GM12878 (cell line): ENCODE measurements at regions not wholly inside any gene's neighbourhood (a gene's known extent, or its start where the extent isn't known, plus 50 kb on each side); places are given as distances from the start of the nearest gene placed in this dataset.

ENCODE experiments used
- ATAC-seq: fragments of 200-7000 bp; cut with Tn5 transposase; 3 replicates; pipeline ENCODE4 v1.9.1; 2020; ENCODE audit warnings: mild to moderate bottlenecking, moderate library complexity
- BruUV-seq: library from RNA; stranded (reverse); fragments of 400-500 nt; replicated peaks from 2 replicates; lab custom pipeline; 2021; lab: Mats Ljungman, UMichigan
- CTCF ChIA-PET: fragments of 300-600 bp; sonication (Branson Sonifier 250); formaldehyde crosslinking; extraction: SDS; loops from one replicate; lab custom pipeline; 2021; ENCODE audit warnings: inconsistent platforms; lab: Yijun Ruan, JAX
- POLR2A ChIA-PET: fragments of 350-600 bp; formaldehyde crosslinking; extraction: SDS; loops from one replicate; lab custom pipeline; 2021; ENCODE audit warnings: inconsistent platforms; lab: Charles Lee
- RAD21 ChIA-PET: fragments of 300-600 bp; sonication (Branson Sonifier 250); formaldehyde crosslinking; loops from one replicate; lab custom pipeline; 2023; ENCODE audit warnings: antibody characterized with exemption; ENCODE audit not compliant: unreplicated experiment; lab: Charles Lee
- SMC1A ChIA-PET: fragments of 300-600 bp; sonication (Branson Sonifier 250); formaldehyde crosslinking; loops from one replicate; lab custom pipeline; 2023; ENCODE audit not compliant: unreplicated experiment, uncharacterized antibody; lab: Charles Lee
- DNase-seq: peaks from one replicate; pipeline ENCODE4 v3.0.0-alpha.2; 2011; ENCODE audit warnings: low read depth, low spot score
- FAIRE-seq: peaks from 3 replicates; lab custom pipeline; 2011; peaks lifted over from hg19 to GRCh38; lab: Jason Lieb, UNC
- H2AFZ ChIP-seq: 2 replicates; pipeline ENCODE4 v1.6.0; 2011; ENCODE audit warnings: low read depth, low read length, control low read depth; ENCODE audit not compliant: control insufficient read depth
- H3K27ac ChIP-seq: 2 replicates; pipeline ENCODE4 v1.5.1; 2011; ENCODE audit warnings: control low read depth; ENCODE audit not compliant: control insufficient read depth, insufficient read depth
- H3K27me3 ChIP-seq, 2 experiments: replicated peaks in 1 of 2; 2 replicates each; pipeline versions ENCODE4 v1.6.0 to v1.6.1; 2011; ENCODE audit warnings: low read length in 1 of 2; ENCODE audit not compliant: control insufficient read depth in 2 of 2, insufficient read depth in 2 of 2
- H3K36me3 ChIP-seq, 2 experiments: 2 replicates each; pipeline ENCODE4 v1.5.1; 2011; ENCODE audit warnings: low read length in 1 of 2; ENCODE audit not compliant: control insufficient read depth in 2 of 2, insufficient read depth in 2 of 2
- H3K4me1 ChIP-seq: 2 replicates; pipeline ENCODE4 v1.6.1; 2011; ENCODE audit warnings: mild to moderate bottlenecking, low read length, moderate library complexity, mixed read lengths; ENCODE audit not compliant: control insufficient read depth, insufficient read depth
- H3K4me2 ChIP-seq: 2 replicates; pipeline ENCODE4 v1.6.0; 2011; ENCODE audit warnings: control low read depth; ENCODE audit not compliant: control insufficient read depth, insufficient read depth
- H3K4me3 ChIP-seq: fragments of 200-600 bp; sonication (generic); 2 replicates; pipeline ENCODE4 v1.5.1; 2016
- H3K79me2 ChIP-seq: 2 replicates; pipeline ENCODE4 v1.6.0; 2011; ENCODE audit warnings: low read length; ENCODE audit not compliant: control insufficient read depth, insufficient read depth
- H3K9ac ChIP-seq: 2 replicates; pipeline ENCODE4 v1.8.0; 2011; ENCODE audit warnings: low read length, control low read depth, mixed read lengths; ENCODE audit not compliant: control insufficient read depth, insufficient read depth
- H3K9me3 ChIP-seq: replicated peaks from 3 replicates; pipeline ENCODE4 v1.5.1; 2011; ENCODE audit warnings: mild to moderate bottlenecking, low read length; ENCODE audit not compliant: control insufficient read depth, insufficient read depth
- H4K20me1 ChIP-seq: 2 replicates; pipeline ENCODE4 v1.6.0; 2011; ENCODE audit not compliant: control insufficient read depth, insufficient read depth
- CHD4 ChIP-seq: fragments of 200-600 bp; sonication (generic); IDR thresholded peaks from 2 replicates; pipeline ENCODE4 v1.6.1; 2016; ENCODE audit warnings: mild to moderate bottlenecking
- CREM ChIP-seq: IDR thresholded peaks from 2 replicates; pipeline ENCODE4 v1.6.1; 2014; ENCODE audit warnings: antibody characterized with exemption, low read depth
- E4F1 ChIP-seq: fragments of 450-650 bp; IDR thresholded peaks from 2 replicates; pipeline ENCODE4 v1.6.1; 2018; ENCODE audit warnings: borderline replicate concordance, mild to moderate bottlenecking; ENCODE audit not compliant: partially characterized antibody
- GATAD2B ChIP-seq: fragments of 450-650 bp; conservative IDR thresholded peaks from 2 replicates; pipeline ENCODE4 v1.6.1; 2017; ENCODE audit warnings: low read depth, mild to moderate bottlenecking, moderate library complexity
- IKZF1 ChIP-seq: fragments of 450-650 bp; conservative IDR thresholded peaks from 2 replicates; pipeline ENCODE4 v1.6.1; 2017; ENCODE audit warnings: antibody characterized with exemption, mild to moderate bottlenecking
- KDM1A ChIP-seq: fragments of 200-600 bp; sonication (generic); IDR thresholded peaks from 2 replicates; pipeline ENCODE4 v1.6.1; 2016; ENCODE audit warnings: borderline replicate concordance
- LARP7 ChIP-seq: fragments of 450-650 bp; IDR thresholded peaks from 2 replicates; pipeline ENCODE4 v1.6.1; 2017; ENCODE audit warnings: mild to moderate bottlenecking
- MEF2B ChIP-seq: fragments of 450-650 bp; IDR thresholded peaks from 2 replicates; pipeline ENCODE4 v1.6.1; 2018; ENCODE audit warnings: mild to moderate bottlenecking, moderate library complexity; ENCODE audit not compliant: partially characterized antibody, poor library complexity, severe bottlenecking
- MXI1 ChIP-seq: fragments of 150-350 bp; IDR thresholded peaks from 2 replicates; pipeline ENCODE4 v1.6.1; 2011; ENCODE audit warnings: low read depth, mild to moderate bottlenecking, inconsistent platforms, low read length, improper control_type of control experiment
- MYC ChIP-seq: IDR thresholded peaks from 2 replicates; pipeline ENCODE4 v1.6.1; 2011; ENCODE audit warnings: mild to moderate bottlenecking, low read length, moderate library complexity, inconsistent platforms; ENCODE audit not compliant: insufficient read depth, insufficient replicate concordance, insufficient read length, severe bottlenecking
- RAD21 ChIP-seq: IDR thresholded peaks from 2 replicates; pipeline ENCODE4 v1.6.1; 2011; ENCODE audit warnings: mild to moderate bottlenecking, low read depth, low read length, moderate library complexity; ENCODE audit not compliant: insufficient read depth
- REST ChIP-seq: IDR thresholded peaks from 2 replicates; pipeline ENCODE4 v1.6.1; 2012; ENCODE audit warnings: mild to moderate bottlenecking, low read depth, low read length
- SUPT20H ChIP-seq: IDR thresholded peaks from 2 replicates; pipeline ENCODE4 v1.6.1; 2011; ENCODE audit warnings: low read depth, mild to moderate bottlenecking, low read length, moderate library complexity, borderline replicate concordance; ENCODE audit not compliant: control insufficient read depth
- ZNF217 ChIP-seq: fragments of 450-650 bp; IDR thresholded peaks from 2 replicates; pipeline ENCODE4 v1.6.1; 2017; ENCODE audit warnings: antibody characterized with exemption, mild to moderate bottlenecking
- WGBS: methylation state at CpG from one replicate; pipeline ENCODE4 v1.1.6; 2016; ENCODE audit warnings: low lambda C conversion rate; ENCODE audit not compliant: insufficient replicate concordance, insufficient coverage; ENCODE audit errors: missing lambda C conversion rate; 5-methylcytosine and 5-hydroxymethylcytosine counted together
- in situ Hi-C: fragments of 300-500 bp; cut with MboI; formaldehyde crosslinking; loops from 9 replicates; pipeline ENCODE4 v1.14.3; 2018; ENCODE audit warnings: mixed read lengths
- intact Hi-C: fragments of 100-400 bp; cut with micrococcal nuclease; formaldehyde crosslinking; loops from one replicate; pipeline ENCODE4 v1.14.2; 2022; ENCODE audit not compliant: unreplicated experiment
- TF ChIP-seq, protein P1 (sequence below): IDR thresholded peaks from 2 replicates; pipeline ENCODE4 v1.6.1; 2012; ENCODE audit warnings: low read length, inconsistent platforms

DNA sequence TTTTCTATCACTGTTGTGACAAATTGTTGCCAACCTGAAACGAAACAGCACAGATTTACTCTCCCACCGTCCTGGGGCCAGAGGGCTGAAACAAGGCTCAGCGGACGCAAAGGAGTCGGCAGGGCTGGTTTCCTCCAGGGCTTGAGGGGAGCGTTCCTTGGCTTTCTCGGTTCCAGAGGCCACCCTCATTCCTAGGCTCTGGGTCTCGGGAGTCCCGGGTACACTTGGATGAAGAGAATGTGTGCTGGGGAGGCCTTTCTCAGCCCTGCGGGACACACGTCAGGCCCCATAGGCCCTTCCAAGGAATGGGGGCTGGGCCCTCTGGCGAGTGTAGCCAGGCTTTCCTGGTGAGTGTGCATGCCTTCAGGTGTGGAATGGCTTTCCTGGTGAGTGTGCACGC lies 287.3 kb upstream of the HS6ST1 start:
- no peak for DNase-seq
- TF ChIP-seq E4F1 (no peak), IKZF1 (no peak), MXI1 (no peak), SUPT20H (no peak), LARP7 (no peak), GATAD2B (no peak), CHD4 (no peak), REST (no peak), CREM (no peak), ZNF217 (no peak), KDM1A (no peak), MEF2B (no peak), MYC (no peak), RAD21 (no peak)
- TF ChIP-seq, protein P1, sequence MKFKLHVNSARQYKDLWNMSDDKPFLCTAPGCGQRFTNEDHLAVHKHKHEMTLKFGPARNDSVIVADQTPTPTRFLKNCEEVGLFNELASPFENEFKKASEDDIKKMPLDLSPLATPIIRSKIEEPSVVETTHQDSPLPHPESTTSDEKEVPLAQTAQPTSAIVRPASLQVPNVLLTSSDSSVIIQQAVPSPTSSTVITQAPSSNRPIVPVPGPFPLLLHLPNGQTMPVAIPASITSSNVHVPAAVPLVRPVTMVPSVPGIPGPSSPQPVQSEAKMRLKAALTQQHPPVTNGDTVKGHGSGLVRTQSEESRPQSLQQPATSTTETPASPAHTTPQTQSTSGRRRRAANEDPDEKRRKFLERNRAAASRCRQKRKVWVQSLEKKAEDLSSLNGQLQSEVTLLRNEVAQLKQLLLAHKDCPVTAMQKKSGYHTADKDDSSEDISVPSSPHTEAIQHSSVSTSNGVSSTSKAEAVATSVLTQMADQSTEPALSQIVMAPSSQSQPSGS: no peak
- TF ChIP-seq, all 136 proteins: peak for 0
- H3K27ac ChIP-seq: no peak overlapping the region
- no peak overlapping the region for H3K4me2 ChIP-seq
- H2AFZ ChIP-seq: no peak overlapping the region
- SMC1A ChIA-PET: no interaction called here
- intact Hi-C loops (no loop called here), in situ Hi-C loops (no loop called here)
- H3K36me3 ChIP-seq: no peaks in the 10 kb centered on the region
- no peaks in the 10 kb centered on the region for H3K9me3 ChIP-seq
- RAD21 ChIA-PET: no interaction called here
- H4K20me1 ChIP-seq: no peaks in the 10 kb centered on the region
- no peak overlapping the region for H3K9ac ChIP-seq
- 46% methylated on average over 13 of the region's 13 CpGs for WGBS
- no peaks in the 10 kb centered on the region for H3K4me1 ChIP-seq
- POLR2A ChIA-PET: no interaction called here
- H3K79me2 ChIP-seq: no peaks in the 10 kb centered on the region
- ATAC-seq (no peak), FAIRE-seq (no peak)
- CTCF ChIA-PET: no interaction called here
- H3K27me3 ChIP-seq: no peaks in the 10 kb centered on the region; a peak in 1 of 4 replicates
- H3K4me3 ChIP-seq: no peak overlapping the region
- no TSS peak for BruUV-seq
